Effector memory CD4-positive, alpha-beta T cell (primary cell): ENCODE measurements at regions not wholly inside any gene's neighbourhood (a gene's known extent, or its start where the extent isn't known, plus 50 kb on each side); places are given as distances from the start of the nearest gene placed in this dataset.

Source experiments
- DNase-seq, 3 donors: peaks; one replicate each; pipeline ENCODE4 v3.0.0-alpha.2; 2020
- H3K27ac ChIP-seq: 2 replicates; pipeline ENCODE4 v1.7.0; 2013; ENCODE audit warnings: mild to moderate bottlenecking, low read length, moderate library complexity; ENCODE audit not compliant: insufficient read depth, poor library complexity, severe bottlenecking
- H3K27me3 ChIP-seq: replicated peaks from 2 replicates; pipeline ENCODE4 v1.7.0; 2013; ENCODE audit warnings: mild to moderate bottlenecking, low read length; ENCODE audit not compliant: insufficient read depth, control insufficient read depth, poor library complexity, severe bottlenecking
- H3K36me3 ChIP-seq: 2 replicates; pipeline ENCODE4 v1.7.0; 2013; ENCODE audit warnings: mild to moderate bottlenecking, low read length, moderate library complexity; ENCODE audit not compliant: control insufficient read depth, insufficient read depth
- H3K4me1 ChIP-seq: 2 replicates; pipeline ENCODE4 v1.7.0; 2013; ENCODE audit warnings: low read length, mild to moderate bottlenecking; ENCODE audit not compliant: control insufficient read depth, insufficient read depth, poor library complexity, severe bottlenecking
- H3K4me3 ChIP-seq: 2 replicates; pipeline ENCODE4 v1.7.0; 2013; ENCODE audit warnings: low read length, low read depth, mild to moderate bottlenecking; ENCODE audit not compliant: insufficient read depth, poor library complexity, severe bottlenecking
- H3K9me3 ChIP-seq: 2 replicates; pipeline ENCODE4 v1.7.0; 2013; ENCODE audit warnings: mild to moderate bottlenecking, low read length, moderate library complexity; ENCODE audit not compliant: control insufficient read depth

GRCh38 chr12:60465060-60465459 is 869.2 kb downstream of the SLC16A7 start:
- no peaks in the 10 kb centered on the region for H3K27me3 ChIP-seq
- H3K36me3 ChIP-seq, result no peaks in the 10 kb centered on the region

GRCh38 chr12:60468546-60468945 is 872.7 kb downstream of the SLC16A7 start:
- Histone ChIP-seq H3K4me1 (no peaks in the 10 kb centered on the region), H3K27ac (no peak overlapping the region), H3K36me3 (no peaks in the 10 kb centered on the region), H3K9me3 (no peaks in the 10 kb centered on the region), H3K4me3 (no peak overlapping the region), H3K27me3 (no peaks in the 10 kb centered on the region)
- no peak for DNase-seq

More at GRCh38 chr12:60465060-60465459, 869.2 kb downstream of the SLC16A7 start:
- H3K9me3 ChIP-seq, result no peaks in the 10 kb centered on the region
- H3K4me1 ChIP-seq, result no peaks in the 10 kb centered on the region
- H3K27ac ChIP-seq, result no peak overlapping the region
- no peak overlapping the region for H3K4me3 ChIP-seq
- DNase-seq, result no peak

GRCh38 chr12:60475825-60476224 is 880.0 kb downstream of the SLC16A7 start:
- H3K27ac ChIP-seq, result no peak overlapping the region
- H3K9me3 ChIP-seq, result no peaks in the 10 kb centered on the region
- H3K27me3 ChIP-seq, result no peaks in the 10 kb centered on the region
- H3K4me3 ChIP-seq, result no peak overlapping the region
- no peak for DNase-seq
- no peaks in the 10 kb centered on the region for H3K4me1 ChIP-seq
- H3K36me3 ChIP-seq, result no peaks in the 10 kb centered on the region

GRCh38 chr12:60487284-60487683 is 891.5 kb downstream of the SLC16A7 start:
- Histone ChIP-seq H3K4me1 (no peaks in the 10 kb centered on the region), H3K4me3 (no peak overlapping the region), H3K9me3 (no peaks in the 10 kb centered on the region), H3K27ac (no peak overlapping the region), H3K36me3 (no peaks in the 10 kb centered on the region), H3K27me3 (no peaks in the 10 kb centered on the region)
- no peak for DNase-seq

GRCh38 chr12:60489071-60489470 is 893.2 kb downstream of the SLC16A7 start:
- Histone ChIP-seq H3K27ac (no peak overlapping the region), H3K4me1 (no peaks in the 10 kb centered on the region)

GRCh38 chr12:60494244-60494643 is 898.4 kb downstream of the SLC16A7 start:
- Histone ChIP-seq H3K36me3 (no peaks in the 10 kb centered on the region), H3K4me3 (no peak overlapping the region), H3K9me3 (no peaks in the 10 kb centered on the region), H3K4me1 (no peaks in the 10 kb centered on the region), H3K27me3 (no peaks in the 10 kb centered on the region), H3K27ac (no peak overlapping the region)
- DNase-seq, result no peak

More at GRCh38 chr12:60489071-60489470, 893.2 kb downstream of the SLC16A7 start:
- Histone ChIP-seq H3K36me3 (no peaks in the 10 kb centered on the region), H3K9me3 (no peaks in the 10 kb centered on the region), H3K4me3 (no peak overlapping the region), H3K27me3 (no peaks in the 10 kb centered on the region)
- DNase-seq, result no peak

- no peaks in the 10 kb centered on the region for H3K36me3 ChIP-seq
- no peak overlapping the region for H3K27ac ChIP-seq
- DNase-seq, result no peak
- no peaks in the 10 kb centered on the region for H3K9me3 ChIP-seq
- no peaks in the 10 kb centered on the region for H3K4me1 ChIP-seq
- H3K27me3 ChIP-seq, result no peaks in the 10 kb centered on the region
- H3K4me3 ChIP-seq, result no peak overlapping the region
Observed at GRCh38 chr12:60498656-60499055, 902.8 kb downstream of the SLC16A7 start.

GRCh38 chr12:60501124-60501729 is 905.4 kb downstream of the SLC16A7 start:
- DNase-seq, result no peak
- H3K36me3 ChIP-seq, result no peaks in the 10 kb centered on the region
- H3K9me3 ChIP-seq, result no peaks in the 10 kb centered on the region
- H3K4me3 ChIP-seq, result no peak overlapping the region
- H3K27ac ChIP-seq, result no peak overlapping the region
- H3K4me1 ChIP-seq, result no peaks in the 10 kb centered on the region
- H3K27me3 ChIP-seq, result no peaks in the 10 kb centered on the region

GRCh38 chr12:60522684-60523400 is 927.0 kb downstream of the SLC16A7 start:
- H3K9me3 ChIP-seq, result no peaks in the 10 kb centered on the region
- H3K27ac ChIP-seq, result no peak overlapping the region
- H3K27me3 ChIP-seq, result no peaks in the 10 kb centered on the region

GRCh38 chr12:60529261-60529660 is 933.4 kb downstream of the SLC16A7 start:
- Histone ChIP-seq H3K27me3 (no peaks in the 10 kb centered on the region), H3K4me3 (no peak overlapping the region), H3K27ac (no peak overlapping the region), H3K36me3 (no peaks in the 10 kb centered on the region), H3K4me1 (no peaks in the 10 kb centered on the region), H3K9me3 (no peaks in the 10 kb centered on the region)
- DNase-seq, result no peak

More at GRCh38 chr12:60522684-60523400, 927.0 kb downstream of the SLC16A7 start:
- Histone ChIP-seq H3K4me1 (no peaks in the 10 kb centered on the region), H3K36me3 (no peaks in the 10 kb centered on the region), H3K4me3 (no peak overlapping the region)
- no peak for DNase-seq
